ENCODE measurements at regions not wholly inside any gene's neighbourhood (a gene's known extent, or its start where the extent isn't known, plus 50 kb on each side); places are given as distances from the start of the nearest gene placed in this dataset.

DNA sequence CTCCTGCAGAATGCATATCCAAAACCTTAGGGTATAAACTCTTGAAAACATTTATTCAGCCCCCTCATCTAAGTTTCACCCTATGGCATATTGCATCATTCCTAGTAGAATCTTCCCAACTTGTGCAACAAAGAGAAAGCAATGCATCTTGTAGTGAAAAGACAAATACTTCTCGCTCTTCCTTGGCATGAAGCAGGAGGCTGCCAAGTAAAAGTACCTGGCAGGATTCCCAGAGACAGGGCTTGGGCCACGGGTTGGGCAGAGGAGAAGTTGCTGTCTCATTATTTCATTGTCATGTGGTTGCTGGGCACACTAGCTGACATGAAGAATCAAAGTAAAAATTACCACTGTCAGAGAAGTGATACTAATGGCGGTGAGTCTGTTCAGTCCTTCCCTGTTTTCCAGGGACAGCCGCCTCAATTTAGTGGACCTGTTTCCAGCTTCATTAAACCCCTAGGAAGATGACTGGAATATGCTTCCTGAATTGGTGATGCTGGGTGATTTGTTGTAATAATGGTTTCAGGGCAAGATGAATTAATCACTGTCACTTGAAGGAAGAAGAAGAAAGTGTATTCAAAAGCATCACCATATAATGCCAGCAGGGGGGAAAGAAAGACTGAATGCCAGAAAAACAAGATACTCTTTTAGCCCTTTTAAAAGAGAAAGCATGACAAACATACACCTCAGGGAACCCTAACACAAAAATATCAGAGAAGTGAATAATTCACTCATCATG lies 380.5 kb upstream of the IGFBP7 start:
- DNase-seq (ENCODE audit: low spot score), result no peak

DNA sequence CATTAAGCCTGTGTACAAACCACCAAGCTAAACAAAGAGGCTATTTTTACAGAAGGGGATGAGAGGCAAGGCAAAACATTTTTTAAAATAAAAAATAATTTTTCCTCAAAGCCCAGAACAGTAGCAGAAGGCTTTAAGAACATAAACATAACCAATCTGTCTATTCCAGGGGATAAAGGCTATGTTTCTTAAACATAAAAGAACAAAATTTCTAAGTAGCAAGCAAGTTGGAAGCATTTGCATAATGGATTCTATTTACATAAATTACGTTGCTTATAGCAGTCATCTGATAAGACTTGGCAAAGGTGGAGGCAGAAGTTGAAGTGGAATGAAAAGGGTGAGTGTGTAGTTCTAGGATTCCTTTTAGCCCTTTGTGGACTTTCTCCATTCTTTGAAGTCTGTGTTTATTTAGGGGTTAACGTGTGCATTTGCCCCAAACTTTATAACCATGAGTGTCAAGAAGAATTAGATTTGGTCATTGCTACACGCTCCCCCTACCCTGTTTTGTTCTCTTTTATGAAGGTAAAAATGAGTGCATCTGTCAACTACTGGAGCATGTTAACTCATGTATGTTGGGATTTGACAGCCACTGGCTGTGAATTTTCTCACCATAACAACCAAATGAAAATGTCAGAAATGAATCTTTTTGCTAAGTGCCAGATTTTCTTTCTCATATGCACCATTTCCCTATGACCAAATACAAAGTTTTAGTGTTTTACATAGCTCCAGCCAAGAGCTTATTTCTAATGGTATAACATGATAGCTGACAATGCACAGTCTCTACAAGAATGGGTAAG lies 378.4 kb upstream of the IGFBP7 start:
- DNase-seq (ENCODE audit: low spot score), result no peak

DNA sequence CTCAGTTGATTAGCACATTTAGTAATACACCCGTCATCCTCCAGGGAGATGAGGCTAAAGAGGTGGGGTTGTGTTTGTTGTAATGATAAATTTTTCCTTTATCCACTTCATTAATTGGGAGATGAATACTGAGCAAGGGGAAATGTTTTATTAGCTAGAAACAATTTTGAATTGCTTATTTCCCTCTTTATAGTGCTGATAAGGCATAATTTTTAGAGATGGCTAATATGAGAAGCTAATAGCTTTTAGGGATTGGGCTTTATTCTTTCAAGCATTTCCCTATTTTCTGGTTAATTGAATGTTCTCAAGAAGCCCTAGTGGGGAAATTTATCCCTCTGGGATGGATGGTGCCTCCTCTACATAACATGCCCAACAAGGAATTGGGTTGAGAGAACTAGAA lies 365.2 kb upstream of the IGFBP7 start:
- DNase-seq (ENCODE audit: low spot score), result no peak

DNA sequence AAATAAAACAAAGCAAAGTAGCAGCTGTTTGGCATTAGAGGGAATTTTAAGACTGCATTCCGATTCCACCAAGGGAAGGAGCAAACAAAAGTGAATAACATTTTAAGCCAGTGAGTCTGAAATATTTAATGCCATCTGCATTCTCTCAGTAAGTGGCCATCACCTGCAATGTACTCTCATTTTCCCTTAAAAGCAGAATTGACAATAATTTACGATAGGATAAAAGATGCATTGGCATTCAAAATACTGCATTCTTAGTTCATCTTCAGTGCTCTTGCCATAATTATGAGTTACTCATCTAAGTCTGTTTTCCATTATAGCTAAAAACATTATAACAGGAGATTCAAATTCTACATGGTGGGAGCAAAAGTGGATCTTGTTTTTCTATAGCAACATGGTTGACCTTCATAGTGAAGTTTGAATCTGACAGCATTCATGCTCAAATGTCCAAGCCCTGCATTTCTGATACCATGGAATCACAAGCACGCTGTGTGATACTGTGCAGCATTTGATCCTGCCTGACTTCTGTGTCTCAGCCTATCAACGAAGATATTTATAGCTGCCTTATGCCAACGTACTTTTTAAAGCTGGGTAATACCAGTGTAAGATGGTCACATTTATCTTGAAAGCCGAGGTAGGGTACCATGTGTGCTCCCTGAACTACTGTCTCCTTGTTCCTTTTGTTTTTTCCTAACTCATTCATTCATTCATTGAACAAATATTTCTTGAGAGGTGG lies 355.3 kb upstream of the IGFBP7 start:
- no peak for DNase-seq (ENCODE audit: low spot score)

DNA sequence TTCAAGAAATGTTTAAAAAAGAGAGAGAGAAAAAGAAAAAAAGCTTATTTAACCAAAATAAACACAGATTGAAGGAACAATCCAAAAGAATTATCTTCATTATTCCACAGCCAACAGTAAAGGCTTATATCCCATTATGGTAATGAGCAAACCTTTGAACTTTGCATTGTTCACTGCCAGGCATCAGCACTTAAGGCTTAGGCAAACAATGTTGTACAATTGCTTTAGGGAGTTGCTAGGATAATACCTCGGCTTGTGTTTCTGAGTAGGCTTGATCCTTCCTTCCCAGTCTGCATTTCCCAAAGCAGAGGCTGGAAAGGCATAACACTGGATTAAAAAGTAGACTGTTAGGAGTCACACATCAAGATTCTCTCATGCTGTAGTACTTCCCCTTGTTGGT lies 352.7 kb upstream of the IGFBP7 start:
- no peak for DNase-seq (ENCODE audit: low spot score)

DNA sequence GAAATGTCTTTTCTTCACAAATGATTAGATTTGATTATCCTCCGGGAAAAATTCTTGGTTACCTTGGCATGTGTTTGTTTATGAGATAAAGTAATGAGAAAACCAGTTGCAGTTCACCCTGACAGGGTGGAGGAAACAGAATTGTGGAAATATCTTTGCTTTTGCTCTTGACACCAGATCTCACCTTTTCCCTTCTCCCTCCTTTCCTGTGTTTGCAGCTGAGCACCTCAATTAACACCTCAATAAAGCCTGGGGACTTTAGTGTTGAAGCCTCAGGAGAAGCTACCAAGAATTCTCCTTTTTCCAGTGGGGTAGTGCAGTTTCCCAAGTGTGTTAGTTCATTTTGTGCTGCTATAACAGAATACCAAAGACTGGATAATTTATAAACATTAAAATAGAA lies 350.8 kb upstream of the IGFBP7 start:
- no peak for DNase-seq (ENCODE audit: low spot score)

DNA sequence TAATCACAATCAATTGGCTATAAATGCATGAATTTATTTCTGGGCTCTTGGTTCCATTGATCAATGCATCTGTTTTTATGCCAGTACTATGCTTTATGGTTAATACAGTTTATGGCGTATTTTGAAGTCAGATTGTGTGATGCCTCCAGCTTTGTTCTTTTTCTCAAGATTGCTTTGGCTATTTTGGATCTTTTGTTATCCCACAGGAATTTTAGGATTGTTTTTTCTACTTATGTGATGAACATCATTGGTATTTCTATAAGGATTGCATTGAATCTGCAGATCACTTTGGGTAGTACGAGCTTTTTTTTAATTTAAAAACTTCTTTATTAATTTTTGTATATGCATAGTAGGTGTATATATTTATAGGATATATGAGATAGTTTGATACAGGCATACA lies 338.7 kb upstream of the IGFBP7 start:
- DNase-seq (ENCODE audit: low spot score), result no peak

DNA sequence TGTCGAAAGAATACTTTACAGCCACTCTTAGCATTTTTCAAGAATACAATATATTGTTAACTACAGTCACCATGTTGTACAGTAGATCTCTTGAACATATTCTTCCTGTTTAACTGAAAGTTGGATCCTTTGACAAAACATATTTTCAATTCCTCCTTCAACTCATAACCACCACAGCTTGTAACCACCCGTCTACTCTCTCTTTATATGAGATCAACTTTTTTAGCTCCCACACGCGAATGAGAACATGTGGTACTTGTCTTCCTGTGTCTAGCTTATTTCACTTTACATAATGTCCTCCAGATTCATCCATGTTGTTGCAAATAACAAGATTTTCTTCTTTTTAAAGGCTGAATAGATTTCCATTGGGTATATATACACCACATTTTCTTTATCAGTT lies 338.3 kb upstream of the IGFBP7 start:
- DNase-seq (ENCODE audit: low spot score), result no peak

DNA sequence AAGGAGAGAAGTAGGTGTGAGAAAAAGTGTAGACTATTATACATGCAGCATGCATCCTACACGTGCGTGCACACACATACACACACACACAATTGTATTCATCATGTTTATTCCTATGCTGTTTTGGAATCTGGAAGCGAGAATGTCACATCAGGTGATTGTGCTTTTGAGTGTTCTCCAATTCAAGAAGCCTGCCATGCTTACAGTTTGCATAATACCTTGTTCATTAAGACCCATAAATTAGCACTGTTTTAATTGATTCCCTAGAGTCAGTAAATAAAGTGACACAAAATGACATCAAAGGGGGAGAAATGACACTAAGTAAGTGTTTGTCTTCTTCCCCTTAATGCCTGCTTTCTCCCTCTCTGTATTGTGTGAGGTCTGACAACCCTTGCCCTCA lies 336.1 kb upstream of the IGFBP7 start:
- DNase-seq (ENCODE audit: low spot score), result no peak

DNA sequence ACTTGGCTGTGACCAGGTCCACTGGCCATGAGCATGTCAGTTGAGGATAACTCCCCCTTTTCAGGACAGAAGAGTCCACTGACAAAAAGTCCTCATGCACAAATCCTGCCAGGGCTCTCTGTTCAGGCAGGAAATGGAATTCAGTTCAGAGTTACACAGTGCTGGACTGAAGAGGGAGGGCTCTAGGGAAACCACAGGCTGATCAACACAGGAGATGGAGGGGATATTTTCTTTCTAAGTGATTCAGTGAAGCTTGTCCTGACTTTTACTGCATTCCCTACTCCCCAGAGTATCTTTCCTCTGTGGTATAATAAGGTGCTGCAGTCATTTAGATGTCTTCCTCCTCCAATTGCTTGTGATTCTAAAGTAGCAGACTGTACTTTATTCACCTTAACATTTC lies 335.5 kb upstream of the IGFBP7 start:
- no peak for DNase-seq (ENCODE audit: low spot score)

DNA sequence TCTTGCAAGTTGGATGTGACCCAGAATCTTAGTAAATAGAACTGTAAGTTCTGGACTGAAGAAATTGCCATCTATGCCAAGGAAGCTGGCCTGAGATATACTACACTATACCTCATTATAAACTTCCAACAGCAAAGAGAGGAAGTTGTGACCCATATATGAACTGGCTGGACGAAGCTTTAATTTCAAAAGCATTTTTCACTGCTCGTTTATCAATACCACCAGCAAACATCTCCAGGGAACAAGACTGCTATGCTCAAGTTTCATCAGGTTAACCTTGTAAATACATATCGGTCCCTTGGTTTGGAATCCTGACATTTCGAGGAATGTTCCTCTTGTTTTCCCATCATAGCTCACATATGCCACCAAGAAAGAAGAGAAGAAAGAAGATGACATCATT lies 334.5 kb upstream of the IGFBP7 start:
- no peak for DNase-seq (ENCODE audit: low spot score)

DNA sequence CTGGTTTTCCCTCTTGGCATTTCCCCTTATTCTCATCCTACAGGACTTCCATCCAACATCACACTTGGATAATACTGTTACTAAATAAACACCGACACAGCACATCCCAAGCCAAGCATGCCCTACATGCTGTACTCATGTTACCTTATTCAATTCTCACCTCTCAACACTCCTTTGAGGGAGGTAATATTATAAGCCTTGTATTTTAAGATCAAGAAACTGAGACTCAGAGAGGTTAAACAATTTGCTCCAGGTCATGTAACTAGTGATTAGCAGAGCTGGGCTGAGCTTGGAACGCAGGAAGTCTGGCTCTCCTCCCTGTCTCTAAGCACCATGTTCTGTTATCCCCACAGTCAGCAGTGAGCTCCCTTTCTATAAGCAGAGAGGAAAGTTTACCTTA lies 333.6 kb upstream of the IGFBP7 start:
- DNase-seq (ENCODE audit: low spot score), result no peak

DNA sequence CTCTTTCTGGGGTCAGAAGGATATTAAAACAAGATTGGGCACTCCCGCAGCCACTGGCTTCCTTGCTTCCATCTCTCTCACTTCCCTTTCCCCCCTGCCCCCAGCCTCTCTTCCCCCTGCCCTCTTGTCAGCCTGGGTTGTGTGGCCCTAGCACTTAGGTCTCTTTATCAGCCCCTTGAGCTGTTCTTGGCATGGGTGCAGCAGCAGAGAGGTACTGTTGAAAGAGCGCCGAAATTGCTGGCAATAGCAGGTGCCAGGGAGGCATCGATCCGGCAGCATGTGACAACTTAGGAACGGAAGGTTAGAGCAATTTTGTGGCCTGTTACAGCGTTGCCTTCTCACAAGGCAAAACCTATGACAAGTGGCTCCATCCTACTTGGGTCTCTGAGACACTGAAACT lies 333.1 kb upstream of the IGFBP7 start:
- no peak for DNase-seq (ENCODE audit: low spot score)

DNA sequence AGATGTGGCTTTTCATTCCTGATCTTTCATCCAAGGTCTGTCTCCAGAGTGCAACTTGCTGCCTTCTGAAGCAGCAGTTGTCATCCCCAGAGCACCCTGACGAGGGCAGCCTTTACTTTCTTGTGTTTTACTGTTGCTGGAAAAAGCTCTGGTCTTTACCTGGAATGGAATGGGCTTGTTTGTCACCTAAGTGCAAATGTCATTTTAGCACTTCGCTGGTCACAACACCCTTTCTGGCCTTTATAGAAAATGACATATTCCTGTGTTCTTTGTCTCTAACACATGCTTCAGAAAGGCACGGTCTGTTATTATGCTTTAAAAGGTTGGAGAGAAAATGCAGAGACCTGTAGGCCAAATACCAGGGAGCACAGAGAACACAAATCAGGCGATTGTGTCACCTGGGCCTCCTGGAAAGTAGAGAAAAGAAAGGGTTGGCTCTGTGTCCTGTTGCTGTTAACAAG lies 332.7 kb upstream of the IGFBP7 start:
- DNase-seq (ENCODE audit: low spot score), result peak; percentile 41

DNA sequence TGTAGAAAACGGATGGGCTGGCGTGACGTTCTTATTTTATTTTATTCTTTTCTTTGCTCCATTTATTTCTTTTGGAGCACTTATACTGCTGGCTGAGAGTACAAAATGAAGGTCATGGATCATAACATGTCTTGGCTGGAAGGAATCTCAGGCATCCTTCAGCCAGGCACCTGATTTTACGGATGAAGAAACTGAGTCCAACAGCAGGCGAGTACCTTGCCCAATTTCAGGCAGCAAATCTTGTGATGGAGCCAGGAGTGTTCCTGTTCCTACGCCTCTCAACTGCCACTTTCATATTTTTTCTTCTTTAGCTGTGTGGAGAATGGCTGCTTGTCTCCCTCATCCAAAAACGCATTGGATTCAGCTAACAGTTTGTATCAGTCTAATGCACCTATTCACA lies 332.1 kb upstream of the IGFBP7 start:
- no peak for DNase-seq (ENCODE audit: low spot score)

DNA sequence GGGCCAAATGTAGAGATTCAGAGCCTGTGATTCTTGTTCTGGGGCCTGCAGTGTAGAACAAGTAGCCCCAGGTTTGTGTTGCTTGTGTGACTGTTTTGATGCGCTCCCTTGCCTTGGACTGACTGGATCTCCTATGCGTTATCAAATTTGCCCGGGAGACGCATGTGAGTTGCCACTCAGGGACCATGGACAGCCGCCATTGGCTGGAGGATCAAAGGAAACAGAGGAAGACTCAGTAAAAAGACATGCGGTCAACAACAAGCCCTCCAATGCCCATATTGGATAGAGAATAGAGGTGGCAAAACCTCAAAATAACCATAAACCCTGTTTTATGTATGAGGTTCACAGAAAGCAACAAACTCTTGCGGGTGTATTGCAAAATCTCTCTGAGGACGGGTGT lies 327.5 kb upstream of the IGFBP7 start:
- no peak for DNase-seq (ENCODE audit: low spot score)

DNA sequence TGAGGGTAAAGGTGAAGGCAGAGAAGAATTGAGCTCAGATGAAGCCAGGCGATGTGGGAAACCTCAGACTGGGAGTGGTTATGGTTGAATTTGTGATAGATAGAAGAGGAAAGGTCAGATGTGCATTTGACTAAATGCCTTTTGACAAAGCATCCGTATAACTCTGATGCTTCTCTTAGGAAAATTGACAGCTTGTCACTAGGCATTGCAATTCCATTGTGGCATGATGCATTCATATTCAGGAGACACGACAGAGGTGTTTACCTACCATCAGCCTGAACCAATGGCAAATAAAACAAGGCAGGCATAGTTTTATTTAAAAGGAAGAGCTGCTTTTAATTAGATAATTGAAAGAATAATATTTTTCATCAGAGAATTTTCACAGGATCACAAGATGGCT lies 325.1 kb upstream of the IGFBP7 start:
- DNase-seq (ENCODE audit: low spot score), result no peak

DNA sequence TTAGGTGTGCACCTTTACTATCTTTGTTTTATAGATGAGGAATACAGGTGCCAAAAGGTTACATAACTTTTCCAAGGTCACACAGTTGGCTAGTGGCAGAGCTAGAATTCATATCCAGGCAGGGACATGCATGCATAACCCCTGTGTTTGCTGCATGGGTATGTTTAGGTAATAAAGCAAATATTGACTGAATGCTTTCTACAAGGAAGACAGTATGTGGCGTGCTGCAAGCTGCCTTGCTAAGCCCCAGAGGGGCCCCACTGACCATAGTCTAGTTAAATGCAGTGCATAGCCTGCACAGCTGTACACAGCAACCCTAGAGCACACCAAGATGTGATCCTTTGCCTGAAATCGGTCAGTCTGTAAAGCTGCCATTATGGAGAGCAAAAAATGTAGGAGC lies 320.5 kb upstream of the IGFBP7 start:
- no peak for DNase-seq (ENCODE audit: low spot score)

DNA sequence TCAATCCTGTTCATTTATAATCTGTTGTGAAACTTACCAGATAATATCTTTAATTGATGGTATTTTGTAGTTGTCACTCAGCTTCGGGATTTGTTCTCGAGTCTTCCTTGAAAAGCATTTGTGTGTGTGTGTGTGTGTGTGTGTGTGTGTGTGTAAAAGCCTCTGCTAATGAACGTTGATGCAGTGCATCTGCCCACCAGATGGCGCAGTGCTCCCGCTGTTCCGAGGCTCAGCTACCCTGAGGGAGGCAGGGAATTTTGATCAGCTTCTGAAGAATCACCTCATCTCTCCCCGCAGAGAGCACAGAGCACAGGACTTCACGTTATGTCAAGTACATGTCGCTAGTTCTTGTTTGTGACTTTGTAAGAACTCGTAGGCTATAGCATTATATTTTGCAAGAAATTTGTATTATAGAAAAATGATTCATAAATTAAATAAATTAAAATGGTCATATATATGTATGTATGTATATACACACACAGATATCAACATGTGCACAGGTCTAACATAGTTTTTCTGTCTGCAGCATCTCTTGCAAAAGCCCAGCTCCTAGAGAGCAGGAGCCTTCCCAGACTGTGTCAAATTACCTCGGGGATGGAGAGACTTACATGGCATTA lies 316.7 kb upstream of the IGFBP7 start:
- DNase-seq (ENCODE audit: low spot score), result peak; percentile 71

DNA sequence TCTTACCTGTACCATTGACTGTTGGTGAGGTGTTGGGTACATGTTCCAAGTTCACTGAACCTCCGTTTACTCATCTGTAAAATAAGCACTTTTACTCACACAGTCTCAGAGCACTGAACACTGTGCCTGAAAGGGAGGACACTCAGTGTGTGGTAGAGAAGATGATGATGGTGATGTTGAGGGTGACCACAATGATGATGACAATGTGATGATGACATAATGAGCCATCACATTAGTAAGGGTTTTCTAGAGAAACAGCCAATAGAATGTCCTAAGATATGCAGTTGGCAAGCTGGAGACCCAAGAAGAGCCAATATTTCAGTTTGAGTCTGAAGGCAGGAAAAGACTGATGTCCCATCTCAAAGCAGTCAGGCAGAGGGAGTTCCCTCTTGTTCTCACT lies 315.4 kb upstream of the IGFBP7 start:
- no peak for DNase-seq (ENCODE audit: low spot score)

DNA sequence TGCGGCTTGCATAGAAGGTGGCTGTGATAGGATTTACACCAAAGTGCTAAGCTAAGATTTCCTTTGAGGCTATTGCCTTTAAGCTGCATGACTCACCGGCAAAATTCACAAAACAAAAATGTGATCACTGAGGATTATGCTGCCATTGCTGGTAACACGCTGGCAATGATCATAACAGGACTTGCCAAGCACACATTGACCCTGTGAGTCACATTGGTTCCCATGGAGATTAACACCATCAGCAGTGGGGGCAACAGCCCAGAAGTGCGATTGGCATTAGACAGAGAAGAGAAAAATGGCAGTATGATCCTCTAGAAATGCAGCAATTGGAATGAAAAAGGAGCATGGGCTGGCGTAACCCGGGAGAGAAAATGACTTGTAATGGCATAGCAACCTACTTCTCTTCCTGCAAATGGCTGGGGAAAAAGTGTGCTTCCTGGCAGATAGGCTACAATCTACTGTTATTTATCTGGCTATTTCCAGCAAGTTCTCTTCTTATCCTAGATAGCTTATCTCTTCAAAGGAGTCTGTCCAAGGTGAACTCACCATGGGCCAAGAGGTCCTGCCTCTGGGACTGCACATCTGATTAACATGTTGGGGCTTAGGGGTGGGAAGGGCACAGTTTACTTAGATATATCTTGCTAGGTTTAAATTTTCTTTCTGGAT lies 314.2 kb upstream of the IGFBP7 start:
- DNase-seq (ENCODE audit: low spot score), result no peak

DNA sequence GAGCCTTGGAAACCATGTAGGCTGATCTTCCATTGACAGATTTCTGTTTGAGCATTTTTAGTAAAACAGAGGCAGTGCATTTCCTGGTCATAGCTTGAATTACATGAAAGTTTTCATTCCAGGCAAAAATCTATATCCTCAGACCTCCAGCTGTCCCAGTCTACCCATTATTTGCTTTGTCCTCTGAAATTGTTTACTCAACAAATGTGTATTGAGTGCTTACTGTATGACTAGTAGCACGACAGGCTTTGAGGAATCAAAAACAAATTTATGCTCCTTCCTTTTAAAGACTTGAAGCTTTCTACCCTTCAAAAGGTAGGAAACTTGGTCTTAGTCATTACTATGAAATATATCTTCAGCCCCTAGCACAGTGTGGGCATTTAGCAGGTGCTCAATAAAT lies 307.9 kb upstream of the IGFBP7 start:
- DNase-seq (ENCODE audit: low spot score), result no peak

Measured in NAMALWA (cell line).